ENCODE measurements at regions not wholly inside any gene's neighbourhood (a gene's known extent, or its start where the extent isn't known, plus 50 kb on each side); places are given as distances from the start of the nearest gene placed in this dataset.

DNA sequence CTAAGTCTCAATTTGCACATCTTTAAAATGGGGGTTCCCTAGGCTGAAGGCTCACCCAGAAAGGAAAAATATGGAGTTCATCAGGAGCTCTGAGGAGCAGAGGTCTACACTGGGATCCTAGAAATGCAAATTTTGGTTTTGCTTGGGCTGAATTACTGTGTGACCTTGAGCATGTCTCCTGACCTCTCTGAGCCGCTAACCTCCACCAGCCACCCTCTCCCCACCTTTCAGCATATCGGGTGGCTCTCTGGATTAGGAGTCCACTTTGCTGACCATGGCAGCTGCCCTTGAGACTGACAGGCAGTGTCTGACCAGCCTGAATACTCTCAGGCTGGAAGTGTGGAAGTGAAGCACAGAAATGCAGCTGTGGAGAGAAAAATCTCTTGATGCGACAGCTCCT lies 165.9 kb upstream of the LRFN2 start:
- no peak overlapping the region for H3K4me2 ChIP-seq (ENCODE audit: insufficient read depth, low read length)
- intact Hi-C loops (cut with micrococcal nuclease) (no loop called here), dilution Hi-C loops (cut with MboI; ENCODE audit: extremely low pct_ligation_motif_present, low sequenced_read_pairs) (no loop called here)
- no peaks in the 10 kb centered on the region for H3K36me3 ChIP-seq (ENCODE audit: control insufficient read depth in 2 of 2, extremely low read depth in 1 of 2, insufficient read depth in 2 of 2, low read length in 2 of 2)
- peaks cover 23 to 26% of the 10 kb centered on the region in 2 experiments for H3K27me3 ChIP-seq (ENCODE audit: control insufficient read depth in 2 of 2, insufficient read depth in 2 of 2, low read length in 2 of 2)
- no peak overlapping the region for H3K9ac ChIP-seq (replicated peaks; ENCODE audit: extremely low read depth, insufficient read depth, low read length)
- POLR2A ChIA-PET: no interaction called here
- H3K79me2 ChIP-seq (ENCODE audit: control insufficient read depth, insufficient read depth, low read length): no peaks in the 10 kb centered on the region
- no peaks in the 10 kb centered on the region for H3K9me1 ChIP-seq (replicated peaks; ENCODE audit: control insufficient read depth, extremely low read depth, insufficient read depth, low read length)
- no peaks in the 10 kb centered on the region for H3K9me3 ChIP-seq (replicated peaks; ENCODE audit: control insufficient read depth, insufficient read depth, low read length)
- H4K20me1 ChIP-seq (replicated peaks; ENCODE audit: control insufficient read depth, extremely low read depth, insufficient read depth, low read length): no peaks in the 10 kb centered on the region
- no peak overlapping the region for H3K4me3 ChIP-seq (replicated peaks in 1 of 3; ENCODE audit: insufficient read depth in 1 of 3, low read depth in 1 of 3, low read length in 3 of 3)
- BruUV-seq (replicated peaks): no TSS peak
- no peaks in the 10 kb centered on the region for H3K4me1 ChIP-seq (ENCODE audit: control insufficient read depth, extremely low read depth, insufficient read depth, low read length)
- FAIRE-seq (no peak), DNase-seq (ENCODE audit: low read depth, low spot score) (no peak)
- CTCF ChIA-PET: no interaction called here
- H2AFZ ChIP-seq (ENCODE audit: low read depth, low read length): no peak overlapping the region
- TF ChIP-seq, protein P1, sequence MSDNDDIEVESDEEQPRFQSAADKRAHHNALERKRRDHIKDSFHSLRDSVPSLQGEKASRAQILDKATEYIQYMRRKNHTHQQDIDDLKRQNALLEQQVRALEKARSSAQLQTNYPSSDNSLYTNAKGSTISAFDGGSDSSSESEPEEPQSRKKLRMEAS (IDR thresholded peaks at IDR 0.05; ENCODE audit: insufficient read depth, insufficient read length): no peak
- TF ChIP-seq POLR2A (IDR thresholded peaks at IDR 0.05; ENCODE audit: low read depth, low read length) (no peak), FOS (IDR thresholded peaks at IDR 0.05; ENCODE audit: borderline replicate concordance, insufficient read depth, low read length) (no peak), CTCF (IDR thresholded peaks at IDR 0.05; ENCODE audit: extremely low read depth in 1 of 2, insufficient read depth in 1 of 2, low read depth in 1 of 2, low read length in 2 of 2) (no peak), EZH2 (IDR thresholded peaks at IDR 0.05; ENCODE audit: borderline replicate concordance, low read depth, low read length, severe bottlenecking) (no peak), MYC (IDR thresholded peaks at IDR 0.05; ENCODE audit: low read depth, low read length) (no peak), POLR2AphosphoS5 (IDR thresholded peaks at IDR 0.05; ENCODE audit: insufficient read depth, low read depth, low read length) (no peak), GATA2 (IDR thresholded peaks at IDR 0.05; ENCODE audit: insufficient read depth, insufficient read length, low read depth, low read length) (no peak)
- no peak overlapping the region for H3K27ac ChIP-seq (ENCODE audit: insufficient read depth, low read depth, low read length)
